ENCODE measurements at regions not wholly inside any gene's neighbourhood (a gene's known extent, or its start where the extent isn't known, plus 50 kb on each side); places are given as distances from the start of the nearest gene placed in this dataset.

DNA sequence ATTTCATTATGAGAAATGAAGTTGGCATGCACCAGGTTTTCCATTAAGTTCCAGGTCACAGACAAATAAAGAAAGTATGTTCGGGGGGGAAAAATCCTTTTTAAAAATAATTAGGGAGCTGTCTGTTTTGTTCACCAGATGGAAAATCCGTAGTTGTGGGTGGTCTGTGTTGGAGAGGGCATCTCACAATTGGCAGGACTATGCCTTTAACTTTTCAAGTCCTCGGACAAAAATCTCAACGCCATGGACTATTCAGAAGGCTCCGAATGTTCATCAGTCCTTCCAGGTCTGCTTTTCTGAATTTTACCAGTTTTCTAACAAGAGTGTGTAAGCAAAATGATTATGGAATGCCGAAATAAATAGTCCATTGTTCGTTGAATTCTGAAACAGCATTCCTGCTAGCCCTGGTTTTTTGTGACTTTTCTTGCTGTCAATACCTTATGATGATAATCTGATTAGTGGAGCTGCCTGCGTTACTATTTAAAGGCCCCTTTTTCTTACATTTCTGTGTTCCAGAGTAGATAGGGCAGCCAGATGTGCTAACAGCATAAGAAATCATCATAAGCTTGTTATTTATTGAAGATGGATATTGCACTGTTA, 146.9 kb downstream of the TM9SF2 start:
- no peak overlapping the region for H3K4me3 Mint-ChIP-seq (ENCODE audit: unreplicated experiment)
- H3K27me3 Mint-ChIP-seq (ENCODE audit: unreplicated experiment): no peaks in the 10 kb centered on the region
- no peaks in the 10 kb centered on the region for H3K36me3 Mint-ChIP-seq (ENCODE audit: unreplicated experiment)
- H3K4me1 Mint-ChIP-seq (ENCODE audit: low read depth, unreplicated experiment): no peaks in the 10 kb centered on the region
- H3K9me3 Mint-ChIP-seq (ENCODE audit: unreplicated experiment): no peaks in the 10 kb centered on the region
- DNase-seq: no peak
- TF ChIP-seq, protein P1, sequence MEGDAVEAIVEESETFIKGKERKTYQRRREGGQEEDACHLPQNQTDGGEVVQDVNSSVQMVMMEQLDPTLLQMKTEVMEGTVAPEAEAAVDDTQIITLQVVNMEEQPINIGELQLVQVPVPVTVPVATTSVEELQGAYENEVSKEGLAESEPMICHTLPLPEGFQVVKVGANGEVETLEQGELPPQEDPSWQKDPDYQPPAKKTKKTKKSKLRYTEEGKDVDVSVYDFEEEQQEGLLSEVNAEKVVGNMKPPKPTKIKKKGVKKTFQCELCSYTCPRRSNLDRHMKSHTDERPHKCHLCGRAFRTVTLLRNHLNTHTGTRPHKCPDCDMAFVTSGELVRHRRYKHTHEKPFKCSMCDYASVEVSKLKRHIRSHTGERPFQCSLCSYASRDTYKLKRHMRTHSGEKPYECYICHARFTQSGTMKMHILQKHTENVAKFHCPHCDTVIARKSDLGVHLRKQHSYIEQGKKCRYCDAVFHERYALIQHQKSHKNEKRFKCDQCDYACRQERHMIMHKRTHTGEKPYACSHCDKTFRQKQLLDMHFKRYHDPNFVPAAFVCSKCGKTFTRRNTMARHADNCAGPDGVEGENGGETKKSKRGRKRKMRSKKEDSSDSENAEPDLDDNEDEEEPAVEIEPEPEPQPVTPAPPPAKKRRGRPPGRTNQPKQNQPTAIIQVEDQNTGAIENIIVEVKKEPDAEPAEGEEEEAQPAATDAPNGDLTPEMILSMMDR (IDR thresholded peaks at IDR 0.05; ENCODE audit: partially characterized antibody, unreplicated experiment): no peak
- no peak overlapping the region for H3K27ac Mint-ChIP-seq (ENCODE audit: unreplicated experiment)

DNA sequence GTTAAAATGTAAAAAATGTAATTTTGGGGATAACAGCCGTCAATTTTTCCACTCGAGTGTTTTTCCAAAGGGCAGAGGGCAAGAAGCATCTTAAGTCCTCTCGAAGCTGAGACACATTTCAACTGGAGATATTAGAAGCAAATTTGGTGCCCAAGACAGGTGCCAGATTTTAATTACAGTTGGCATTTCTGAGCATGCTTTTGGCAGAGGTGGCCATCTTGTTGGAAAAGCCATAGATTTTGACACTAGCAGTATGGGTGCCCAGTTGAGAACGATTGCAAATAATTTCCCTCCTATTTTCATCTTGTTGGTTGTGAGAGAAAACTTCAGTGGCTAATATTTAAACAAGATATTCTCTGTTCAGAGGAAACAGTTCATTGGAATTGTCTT, 146.3 kb downstream of the TM9SF2 start:
- Mint-ChIP-seq H3K36me3 (ENCODE audit: unreplicated experiment) (no peaks in the 10 kb centered on the region), H3K27ac (ENCODE audit: unreplicated experiment) (no peak overlapping the region), H3K9me3 (ENCODE audit: unreplicated experiment) (no peaks in the 10 kb centered on the region)

DNA sequence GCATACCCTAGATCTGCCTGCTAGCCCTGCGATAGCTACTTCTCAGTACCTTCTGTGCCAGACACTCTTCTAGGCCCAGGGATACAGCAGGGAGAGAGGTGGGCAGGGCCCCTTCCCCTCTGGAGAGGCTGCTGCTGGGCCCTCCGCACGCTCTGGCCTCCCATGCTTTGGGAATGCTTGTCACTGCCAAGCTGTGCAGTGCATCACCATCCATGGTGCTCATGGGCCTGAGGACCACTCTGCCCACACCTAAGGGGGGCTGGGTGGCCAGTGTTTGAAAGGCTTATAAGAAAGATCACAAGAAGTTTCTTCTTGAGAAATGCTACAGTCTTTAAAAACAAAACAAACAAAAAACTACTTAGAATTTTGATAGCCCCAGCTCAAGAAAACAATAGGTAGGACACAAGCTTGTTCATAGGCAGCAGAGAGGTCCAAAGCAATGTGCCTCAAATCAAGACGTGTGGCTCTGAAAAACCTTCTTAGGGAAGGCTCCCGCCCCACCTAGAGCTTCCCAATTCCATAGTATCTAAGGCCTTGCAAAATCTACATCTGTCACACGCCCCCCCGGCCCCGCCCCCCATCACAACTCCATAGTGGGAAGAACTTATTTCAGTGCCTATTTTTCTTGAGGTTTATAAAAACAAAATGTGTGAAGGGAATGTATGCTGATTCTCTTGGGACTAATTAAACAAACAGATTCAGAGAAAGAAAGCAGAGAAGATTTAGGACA, 145.8 kb downstream of the TM9SF2 start:
- H3K9me3 Mint-ChIP-seq (ENCODE audit: unreplicated experiment): no peaks in the 10 kb centered on the region
- no peak overlapping the region for H3K27ac Mint-ChIP-seq (ENCODE audit: unreplicated experiment)
- H3K27me3 Mint-ChIP-seq (ENCODE audit: unreplicated experiment): no peaks in the 10 kb centered on the region
- H3K4me3 Mint-ChIP-seq (ENCODE audit: unreplicated experiment): no peak overlapping the region
- H3K36me3 Mint-ChIP-seq (ENCODE audit: unreplicated experiment): no peaks in the 10 kb centered on the region
- no peaks in the 10 kb centered on the region for H3K4me1 Mint-ChIP-seq (ENCODE audit: low read depth, unreplicated experiment)
- TF ChIP-seq, protein P1 (IDR thresholded peaks at IDR 0.05; ENCODE audit: partially characterized antibody, unreplicated experiment): no peak
- no peak for DNase-seq

More for the DNA sequence above, 146.3 kb downstream of the TM9SF2 start:
- no peak for DNase-seq
- Mint-ChIP-seq H3K4me1 (ENCODE audit: low read depth, unreplicated experiment) (no peaks in the 10 kb centered on the region), H3K27me3 (ENCODE audit: unreplicated experiment) (no peaks in the 10 kb centered on the region), H3K4me3 (ENCODE audit: unreplicated experiment) (no peak overlapping the region)
- TF ChIP-seq, protein P1 (IDR thresholded peaks at IDR 0.05; ENCODE audit: partially characterized antibody, unreplicated experiment): no peak

DNA sequence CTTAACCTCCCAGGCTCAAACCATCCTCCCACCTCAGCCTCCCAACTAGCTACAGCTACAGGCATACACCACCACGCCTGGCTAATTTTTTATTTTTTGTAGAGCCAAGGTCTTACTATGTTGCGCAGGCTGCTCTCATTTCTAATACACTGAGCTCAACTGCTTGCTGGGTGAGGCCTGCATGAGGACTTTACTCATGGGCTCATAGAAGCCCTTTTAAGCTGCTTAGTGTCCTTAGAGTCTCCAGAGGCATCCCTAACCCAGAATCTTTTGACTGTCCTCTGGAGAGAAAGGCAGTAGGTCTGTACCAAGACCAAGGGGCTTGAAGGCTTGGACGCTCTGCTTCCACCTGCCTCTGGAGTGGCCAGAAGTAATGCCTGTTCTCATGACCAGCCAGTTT, 141.6 kb downstream of the TM9SF2 start:
- Mint-ChIP-seq H3K27ac (ENCODE audit: unreplicated experiment) (no peak overlapping the region), H3K4me3 (ENCODE audit: unreplicated experiment) (no peak overlapping the region), H3K4me1 (ENCODE audit: low read depth, unreplicated experiment) (no peaks in the 10 kb centered on the region), H3K27me3 (ENCODE audit: unreplicated experiment) (no peaks in the 10 kb centered on the region), H3K9me3 (ENCODE audit: unreplicated experiment) (no peaks in the 10 kb centered on the region), H3K36me3 (ENCODE audit: unreplicated experiment) (no peaks in the 10 kb centered on the region)
- no peak for DNase-seq
- TF ChIP-seq, protein P1 (IDR thresholded peaks at IDR 0.05; ENCODE audit: partially characterized antibody, unreplicated experiment): no peak

DNA sequence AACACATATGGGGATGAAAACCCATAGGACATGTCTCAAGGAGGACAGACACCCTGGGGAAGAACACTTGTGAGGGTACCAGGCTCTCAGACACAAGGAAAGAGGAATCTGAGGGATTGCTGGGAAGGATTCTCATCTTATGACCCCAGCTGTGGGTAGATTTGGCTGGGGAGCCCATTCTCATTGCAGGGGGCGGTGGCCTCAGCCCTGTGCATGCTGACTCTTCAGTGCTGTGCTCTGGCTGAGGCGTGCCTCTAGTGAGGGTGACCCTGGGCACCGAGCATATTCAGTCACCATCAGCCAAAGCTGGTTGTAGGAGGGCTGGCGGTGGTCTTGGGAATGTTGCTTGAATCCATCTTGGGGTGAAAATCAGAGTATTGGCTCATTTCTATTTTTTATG, 140.7 kb downstream of the TM9SF2 start:
- no peaks in the 10 kb centered on the region for H3K4me1 Mint-ChIP-seq (ENCODE audit: low read depth, unreplicated experiment)
- H3K27me3 Mint-ChIP-seq (ENCODE audit: unreplicated experiment): no peaks in the 10 kb centered on the region
- DNase-seq: no peak
- H3K36me3 Mint-ChIP-seq (ENCODE audit: unreplicated experiment): no peaks in the 10 kb centered on the region
- H3K9me3 Mint-ChIP-seq (ENCODE audit: unreplicated experiment): peaks cover 2% of the 10 kb centered on the region
- TF ChIP-seq, protein P1 (IDR thresholded peaks at IDR 0.05; ENCODE audit: partially characterized antibody, unreplicated experiment): no peak
- no peak overlapping the region for H3K4me3 Mint-ChIP-seq (ENCODE audit: unreplicated experiment)
- H3K27ac Mint-ChIP-seq (ENCODE audit: unreplicated experiment): no peak overlapping the region
